BLaER1 (cell line): ENCODE measurements at regions not wholly inside any gene's neighbourhood (a gene's known extent, or its start where the extent isn't known, plus 50 kb on each side); places are given as distances from the start of the nearest gene placed in this dataset.
"Not testable (repeated sequence)": the region's sequence is repeated elsewhere in the genome, so short reads cannot be mapped to it uniquely, and the experiment has no call there.

Experiments
- H3K27ac ChIP-seq: shearing (Covaris generic); formaldehyde crosslinking; 2 replicates; pipeline ENCODE4 v1.8.1; 2022
- H3K27me3 ChIP-seq: shearing (Covaris generic); formaldehyde crosslinking; 2 replicates; pipeline ENCODE4 v1.8.1; 2022
- H3K36me3 ChIP-seq: shearing (Covaris generic); formaldehyde crosslinking; 2 replicates; pipeline ENCODE4 v1.8.1; 2022
- H3K4me1 ChIP-seq: shearing (Covaris generic); formaldehyde crosslinking; 2 replicates; pipeline ENCODE4 v1.8.1; 2022
- H3K4me2 ChIP-seq: shearing (Covaris generic); formaldehyde crosslinking; 2 replicates; pipeline ENCODE4 v1.8.1; 2022
- H3K4me3 ChIP-seq: shearing (Covaris generic); formaldehyde crosslinking; 2 replicates; pipeline ENCODE4 v1.8.1; 2022
- H3K9ac ChIP-seq: shearing (Covaris generic); formaldehyde crosslinking; 2 replicates; pipeline ENCODE4 v1.8.1; 2022
- H3K9me3 ChIP-seq: shearing (Covaris generic); formaldehyde crosslinking; 2 replicates; pipeline ENCODE4 v1.8.1; 2022
- H4K20me1 ChIP-seq: shearing (Covaris generic); formaldehyde crosslinking; 2 replicates; pipeline ENCODE4 v1.8.1; 2022

DNA sequence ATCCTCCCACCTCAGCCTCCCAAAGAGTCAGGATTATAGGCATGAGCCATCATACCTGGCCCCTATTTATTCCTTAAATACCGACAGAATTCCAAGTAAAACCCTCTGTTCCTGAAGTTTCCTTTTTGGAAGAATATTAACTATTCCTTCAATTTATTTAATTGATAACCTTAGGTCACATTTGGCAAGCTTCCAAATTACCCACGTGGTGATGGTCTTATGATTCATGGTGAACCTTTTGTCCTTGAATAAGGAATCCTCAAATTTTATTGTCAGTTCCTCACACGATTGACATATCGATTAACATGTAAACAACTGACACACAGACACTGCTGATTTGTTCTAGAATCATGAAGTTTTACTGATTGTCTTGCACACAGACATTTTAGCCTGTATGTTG is 130.6 kb upstream of the LRRC61 start:
- H3K4me3 ChIP-seq, H4K20me1 ChIP-seq, H3K9me3 ChIP-seq, H3K27ac ChIP-seq, H3K27me3 ChIP-seq, H3K36me3 ChIP-seq, H3K4me2 ChIP-seq, H3K4me1 ChIP-seq, H3K9ac ChIP-seq: not testable (repeated sequence)

DNA sequence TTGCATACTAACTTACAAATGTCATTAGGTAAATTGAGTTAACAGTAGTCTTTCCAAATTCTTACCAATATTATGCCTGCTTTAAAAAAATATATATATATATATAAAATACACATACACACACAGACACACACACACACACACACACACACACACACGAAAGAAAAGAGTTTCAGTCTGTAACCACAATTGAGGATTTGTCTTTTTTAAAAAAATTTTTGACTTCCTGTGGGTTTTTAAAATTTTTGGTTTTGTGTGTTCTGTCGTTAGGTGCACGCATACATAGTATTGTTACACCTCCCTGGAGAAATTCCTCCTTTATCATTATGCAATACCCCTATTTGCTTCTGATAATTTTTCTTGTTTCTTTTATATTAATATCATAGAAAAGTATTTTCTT is 129.3 kb upstream of the LRRC61 start:
- not testable (repeated sequence) for H3K4me1 ChIP-seq, H3K4me2 ChIP-seq, H3K4me3 ChIP-seq, H3K9me3 ChIP-seq, H3K9ac ChIP-seq, H4K20me1 ChIP-seq, H3K36me3 ChIP-seq, H3K27ac ChIP-seq, H3K27me3 ChIP-seq
